Inflammatory macrophage treated with lipopolysaccharide for 1 hour (primary cell): ENCODE measurements at regions not wholly inside any gene's neighbourhood (a gene's known extent, or its start where the extent isn't known, plus 50 kb on each side); places are given as distances from the start of the nearest gene placed in this dataset.

Experiments
- DNase-seq, 2 donors: peaks; one replicate each; pipeline ENCODE4 v3.0.0-alpha.2; 2020 to 2022

GRCh38 chr10:8438603-8439002 is 384.1 kb downstream of the GATA3 start:
- DNase-seq, result no peak

DNA sequence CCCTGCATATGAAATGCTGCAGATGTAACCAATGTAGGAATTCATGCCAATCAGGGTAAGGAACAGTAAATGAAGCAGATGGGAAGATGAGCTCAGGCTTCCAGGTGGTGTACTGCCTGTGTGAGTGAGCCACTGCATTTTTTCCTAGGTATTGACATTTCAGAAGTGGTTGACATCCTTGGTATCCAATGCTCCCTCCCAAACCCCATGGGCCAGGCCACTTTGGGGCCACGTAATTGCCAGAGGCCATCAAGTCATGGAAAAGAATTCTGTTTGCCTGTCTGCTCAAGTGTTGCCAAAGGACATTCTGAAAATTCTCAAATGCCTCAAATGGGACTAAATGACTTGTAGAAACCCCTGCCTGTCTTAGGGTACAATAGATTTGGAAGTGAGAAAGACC is 384.6 kb downstream of the GATA3 start:
- no peak for DNase-seq

DNA sequence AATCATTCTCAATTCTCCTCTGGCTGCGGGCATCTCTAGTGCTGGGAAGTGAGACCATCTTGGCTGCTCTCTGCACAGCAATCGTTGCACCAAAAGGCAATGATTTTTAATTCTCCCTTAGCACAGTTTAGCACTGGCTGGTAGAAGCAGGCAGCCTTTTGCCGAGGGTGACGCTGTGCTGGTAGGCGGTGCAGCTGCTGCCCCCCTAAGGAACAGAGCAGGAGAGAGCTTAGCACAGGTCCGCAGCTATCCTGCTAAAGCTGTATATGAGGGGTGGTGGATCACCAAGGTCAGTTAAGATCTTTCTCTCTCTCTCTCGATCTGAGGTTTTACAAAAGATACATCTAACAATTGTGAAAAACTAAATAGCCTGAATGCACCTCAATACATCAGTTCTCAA is 390.1 kb downstream of the GATA3 start:
- no peak for DNase-seq

DNA sequence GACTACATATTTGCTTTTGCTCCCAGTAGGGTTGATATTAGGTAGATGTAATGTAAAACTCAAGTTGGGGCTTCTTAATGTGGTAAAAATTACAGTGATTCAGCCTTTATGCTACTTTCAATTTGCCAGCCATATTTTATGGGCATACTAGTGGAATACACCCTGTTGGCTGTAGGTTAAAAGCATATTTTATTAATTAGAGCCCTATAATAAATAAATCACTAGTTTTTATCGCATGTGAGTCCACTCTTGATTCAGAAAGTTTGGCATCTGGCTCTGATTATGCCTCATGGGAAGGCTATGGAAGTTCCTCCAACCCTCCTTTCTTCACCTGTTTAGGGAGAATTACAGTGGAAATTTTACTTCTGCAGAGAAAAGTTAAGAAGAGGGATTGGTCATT is 390.9 kb downstream of the GATA3 start:
- no peak for DNase-seq

GRCh38 chr10:8449909-8450308 is 395.4 kb downstream of the GATA3 start:
- no peak for DNase-seq

DNA sequence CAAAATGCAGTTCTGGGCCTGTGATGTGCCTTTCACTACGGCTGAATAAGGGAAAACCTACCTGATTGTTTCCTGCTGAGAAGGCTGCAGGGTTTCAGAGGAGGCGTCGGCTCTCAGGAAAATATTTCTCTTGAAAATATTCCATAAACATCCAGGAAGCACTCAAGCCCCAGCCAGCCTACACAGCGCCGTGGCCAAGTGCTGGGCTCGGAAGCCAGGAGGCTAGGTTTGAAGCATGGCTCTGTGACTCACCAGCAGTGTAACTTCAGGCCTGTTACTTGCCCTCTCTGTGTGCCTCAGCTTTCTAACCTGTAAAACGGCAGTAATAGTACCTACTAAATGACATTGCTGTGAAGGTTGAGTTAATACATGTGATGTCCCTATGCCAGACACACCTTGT is 399.1 kb downstream of the GATA3 start:
- no peak for DNase-seq

DNA sequence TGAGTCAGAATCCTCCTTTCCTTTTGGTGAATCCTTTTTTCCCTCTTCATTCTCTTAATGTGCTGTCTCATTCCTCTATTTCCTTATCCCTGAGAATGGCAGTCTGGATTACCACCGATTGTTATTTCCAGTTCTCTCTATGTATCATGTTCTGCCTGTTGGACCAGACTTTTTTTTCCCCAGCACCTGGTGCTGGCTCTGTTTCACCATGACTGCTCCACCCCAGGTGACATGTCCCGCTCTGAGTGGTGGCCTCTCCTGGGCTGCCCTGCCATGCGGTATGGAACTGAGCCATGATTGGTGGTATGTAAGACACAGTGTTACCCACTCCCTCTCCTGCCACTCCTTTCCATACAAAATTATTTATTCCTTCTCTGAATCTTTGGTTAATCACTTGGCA is 399.9 kb downstream of the GATA3 start:
- no peak for DNase-seq

DNA sequence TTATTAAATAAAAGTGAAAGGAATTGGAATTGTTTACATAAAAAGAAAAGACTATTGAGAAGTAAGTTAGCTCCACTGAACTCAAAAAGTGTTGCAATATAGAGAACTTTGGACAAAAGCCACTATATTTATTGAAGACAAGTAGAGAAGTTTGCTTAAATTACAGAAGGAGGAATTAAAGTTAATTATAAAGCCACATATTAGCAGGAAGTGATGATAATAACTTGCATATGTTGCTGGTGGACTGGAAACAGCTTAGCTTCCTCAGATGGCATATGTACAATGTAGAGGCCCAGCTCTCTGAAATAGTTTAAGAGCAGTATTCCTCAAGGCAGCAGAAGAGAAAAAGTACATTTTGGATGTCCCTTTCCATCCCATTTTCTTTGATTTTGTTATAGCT is 400.7 kb downstream of the GATA3 start:
- DNase-seq, result no peak

GRCh38 chr10:8456386-8456785 is 401.9 kb downstream of the GATA3 start:
- DNase-seq, result no peak

GRCh38 chr10:8460626-8461025 is 406.1 kb downstream of the GATA3 start:
- DNase-seq, result no peak

DNA sequence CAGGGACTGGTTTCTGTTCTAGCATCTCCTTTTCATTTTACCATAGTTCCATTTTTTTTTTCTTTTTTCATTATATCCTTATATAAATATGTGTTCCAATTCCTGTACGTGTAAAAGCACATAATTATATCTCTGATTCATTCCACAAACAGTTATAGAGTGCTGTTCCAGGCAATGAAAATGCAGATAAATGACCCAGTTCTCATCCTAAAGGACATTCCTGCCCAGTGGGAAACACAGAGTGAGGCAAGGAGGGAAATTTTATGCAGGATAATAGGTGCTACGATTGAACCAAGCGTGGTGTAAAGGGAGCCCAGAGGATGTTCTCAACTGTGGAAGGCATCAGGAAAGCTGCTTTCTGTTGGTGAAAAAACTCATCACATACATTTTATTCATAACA is 408.1 kb downstream of the GATA3 start:
- DNase-seq, result no peak

- DNase-seq, result no peak
Observed at GRCh38 chr10:8463853-8464252, 409.4 kb downstream of the GATA3 start.

DNA sequence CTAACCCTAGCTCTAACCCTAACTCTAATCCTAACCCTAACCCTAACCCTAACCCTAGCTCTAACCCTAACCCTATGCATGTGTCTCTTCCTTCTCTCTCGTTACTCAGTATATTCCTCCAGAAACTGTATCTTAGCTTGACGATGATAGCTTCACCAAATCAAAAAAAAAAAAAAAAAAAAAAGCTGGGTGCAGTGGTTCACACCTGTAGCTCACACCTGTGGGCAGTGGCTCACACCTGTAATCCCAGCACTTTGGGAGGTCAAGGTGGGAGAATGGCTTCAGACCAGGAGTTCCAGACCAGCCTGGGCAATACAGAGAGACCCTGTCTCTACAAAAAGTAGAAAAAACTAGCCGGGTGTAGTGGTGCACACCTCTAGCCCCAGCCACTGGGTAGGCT is 414.0 kb downstream of the GATA3 start:
- DNase-seq, result no peak

GRCh38 chr10:8473205-8473604 is 418.7 kb downstream of the GATA3 start:
- DNase-seq, result no peak

GRCh38 chr10:8477300-8477699 is 422.8 kb downstream of the GATA3 start:
- no peak for DNase-seq

GRCh38 chr10:8481718-8482504 is 427.4 kb downstream of the GATA3 start:
- no peak for DNase-seq

DNA sequence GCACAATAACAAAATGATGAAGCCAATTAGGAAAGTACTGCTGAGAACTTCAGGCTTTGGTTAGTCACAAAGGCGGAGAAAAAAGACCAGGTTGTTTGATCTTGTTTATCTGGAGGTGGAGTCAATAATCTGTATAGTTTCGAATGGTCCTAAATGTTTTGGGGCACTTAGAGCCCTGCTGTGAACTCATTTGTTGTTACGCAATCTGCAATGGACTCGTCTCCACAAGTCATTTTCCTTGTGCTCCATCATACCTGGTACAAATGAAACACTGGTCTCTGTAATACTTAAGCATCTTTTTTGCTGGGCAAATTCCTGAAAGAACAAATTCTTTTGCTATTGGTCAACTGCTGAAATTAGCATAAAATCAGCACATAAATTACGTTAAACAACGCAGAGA is 430.5 kb downstream of the GATA3 start:
- DNase-seq, result no peak

DNA sequence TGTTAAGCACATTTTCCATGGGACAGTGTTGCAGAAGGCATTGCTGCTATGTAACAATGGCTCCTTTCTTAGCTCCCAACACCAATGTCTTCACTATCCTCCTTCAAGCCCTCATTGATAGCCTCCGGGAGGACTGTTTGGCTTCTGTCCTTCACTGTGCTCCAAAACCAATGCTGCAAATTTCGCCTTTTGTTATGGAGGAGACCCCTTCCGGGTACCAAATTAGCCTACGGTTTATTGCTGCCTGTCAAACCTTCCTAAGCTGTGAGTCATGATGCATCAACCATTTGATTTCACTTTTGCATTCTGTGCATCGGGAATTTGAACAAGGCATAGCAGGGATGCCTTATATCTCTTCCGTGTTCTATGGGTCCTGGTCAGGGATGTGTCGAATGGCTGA is 432.9 kb downstream of the GATA3 start:
- no peak for DNase-seq

- DNase-seq, result no peak
Observed at GRCh38 chr10:8489232-8489631, 434.7 kb downstream of the GATA3 start.

GRCh38 chr10:8489823-8490222 is 435.3 kb downstream of the GATA3 start:
- DNase-seq, result no peak

DNA sequence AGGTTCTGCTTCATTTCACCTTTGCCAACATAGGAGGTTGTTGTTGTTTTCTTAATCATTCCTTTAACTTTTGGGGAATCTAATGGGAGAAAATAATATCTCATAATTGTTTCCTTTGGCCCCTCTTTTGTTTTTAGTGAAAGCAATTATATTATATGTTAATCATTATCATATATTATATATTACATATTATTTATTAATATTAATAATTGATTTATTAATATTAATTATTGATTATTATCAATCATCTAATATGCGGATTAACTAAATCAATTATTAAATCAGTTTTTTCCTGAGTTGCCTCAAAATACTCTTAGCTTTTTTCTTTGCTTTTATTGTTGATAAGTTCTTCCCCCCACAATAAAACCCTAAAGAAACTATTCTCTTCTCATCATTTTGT is 443.8 kb downstream of the GATA3 start:
- no peak for DNase-seq

DNA sequence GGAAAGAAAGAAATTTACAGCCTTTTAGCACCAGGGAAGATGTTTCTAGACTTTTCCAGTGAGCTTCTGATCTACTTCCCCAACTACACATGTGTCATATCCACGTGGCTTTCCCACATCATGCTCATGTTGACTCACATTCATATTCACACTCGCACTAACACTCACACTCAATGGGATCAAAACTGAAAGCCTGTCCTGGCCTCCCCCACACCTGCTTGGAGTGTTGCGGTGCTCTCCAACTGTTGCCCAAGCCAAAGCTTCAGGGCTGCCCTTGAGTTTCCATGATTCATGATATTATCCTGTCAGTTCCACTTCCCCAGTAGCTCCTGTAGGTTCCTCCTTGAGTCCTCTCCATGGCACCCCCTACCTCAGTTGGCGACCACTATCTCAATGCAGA is 444.4 kb downstream of the GATA3 start:
- no peak for DNase-seq

DNA sequence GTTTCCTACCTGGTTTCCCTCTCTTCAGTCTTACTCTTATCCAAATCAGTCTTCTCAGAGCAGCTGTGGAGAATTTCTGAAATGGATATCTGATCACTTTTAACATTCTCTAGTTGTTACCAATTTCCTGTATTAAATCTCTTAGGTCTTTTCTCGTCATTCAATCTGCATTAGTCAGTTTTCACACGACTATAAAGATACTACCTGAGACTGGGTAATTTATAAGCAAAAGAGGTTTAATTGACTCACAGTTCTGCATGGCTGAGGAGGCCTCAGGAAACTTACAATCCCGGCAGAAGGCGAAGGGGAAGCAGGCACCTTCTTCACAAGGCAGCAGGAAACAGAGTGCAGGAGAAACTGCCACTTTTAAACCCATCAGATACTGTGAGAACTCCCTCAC is 444.8 kb downstream of the GATA3 start:
- DNase-seq, result no peak

- DNase-seq, result no peak
Observed at GRCh38 chr10:8499752-8500390, 445.4 kb downstream of the GATA3 start.

DNA sequence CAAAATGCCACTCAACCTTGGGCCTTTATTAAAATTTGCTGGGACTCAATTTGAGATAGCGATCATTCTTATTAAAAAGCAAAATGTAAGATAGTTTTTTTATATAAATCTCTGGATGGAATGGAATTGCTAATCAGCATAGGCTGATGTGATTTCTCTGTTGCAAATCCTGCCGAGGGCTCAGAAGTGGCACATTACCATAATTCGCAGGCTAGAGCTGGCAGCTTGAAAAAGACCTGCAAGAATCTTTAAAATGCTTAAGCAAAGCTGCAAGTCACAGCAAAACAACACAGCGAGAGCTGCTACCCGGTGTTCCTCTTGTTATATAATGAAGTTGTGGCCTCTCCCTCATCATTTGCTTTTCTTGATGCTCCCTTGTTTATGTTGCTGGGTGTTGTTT is 448.1 kb downstream of the GATA3 start:
- no peak for DNase-seq
